Ascending aorta (tissue), 2 donors: ENCODE measurements at regions not wholly inside any gene's neighbourhood (a gene's known extent, or its start where the extent isn't known, plus 50 kb on each side); places are given as distances from the start of the nearest gene placed in this dataset.
A peak's percentile ranks its signal among the peaks of the same experiment; 100 is the strongest.

Source experiments
- DNase-seq, 2 donors: peaks; one replicate each; pipeline ENCODE4 v3.0.0-alpha.2; 2019; ENCODE audit warnings: low spot score in 2 of 2
- H3K27ac ChIP-seq, 2 donors: fragments of 200-600 bp; sonication (generic); one replicate each; pipeline ENCODE4 v1.5.1; 2016 to 2017; ENCODE audit warnings: mild to moderate bottlenecking in 1 of 2
- H3K27me3 ChIP-seq: fragments of 200-600 bp; sonication (generic); one replicate; pipeline ENCODE4 v1.5.1; 2017
- H3K36me3 ChIP-seq, 2 donors: fragments of 200-600 bp; sonication (generic); one replicate each; pipeline ENCODE4 v1.5.1; 2016
- H3K4me1 ChIP-seq, 2 donors: fragments of 200-600 bp; sonication (generic); one replicate each; pipeline ENCODE4 v1.5.1; 2016 to 2017; ENCODE audit warnings: mild to moderate bottlenecking in 1 of 2
- H3K4me3 ChIP-seq, 2 donors: fragments of 200-600 bp; sonication (generic); one replicate each; pipeline ENCODE4 v1.5.1; 2016 to 2017; ENCODE audit warnings: mild to moderate bottlenecking in 1 of 2
- H3K9me3 ChIP-seq, 2 donors: fragments of 200-600 bp; sonication (generic); one replicate each; pipeline ENCODE4 v1.5.1; 2016
- CTCF ChIP-seq, 3 experiments: fragments of 200-600 bp in 2 of 3; fragments of 450-650 bp in 1 of 3; sonication (generic) in 2 of 3; IDR thresholded peaks; one replicate each; pipeline ENCODE4 v1.5.1; 2016 to 2019; ENCODE audit warnings: antibody characterized with exemption in 3 of 3, mild to moderate bottlenecking in 1 of 3, moderate library complexity in 1 of 3
- intact Hi-C: fragments of 100-400 bp; cut with DNase I; formaldehyde crosslinking; loops from one replicate; pipeline ENCODE4 v1.15.1; 2023

- no peak for DNase-seq
- Histone ChIP-seq H3K27ac (no peak overlapping the region), H3K27me3 (no peaks in the 10 kb centered on the region), H3K4me3 (no peak overlapping the region), H3K9me3 (peaks cover 0 to 2% of the 10 kb centered on the region in 2 donors), H3K36me3 (no peaks in the 10 kb centered on the region), H3K4me1 (no peaks in the 10 kb centered on the region)
- no peak for TF ChIP-seq CTCF (IDR thresholded peaks at IDR 0.05)
- intact Hi-C loops, result no loop called here
Observed at GRCh38 chr6:159427771-159428170, 258.6 kb downstream of the FNDC1 start.

- intact Hi-C loops, result no loop called here
- no peak for DNase-seq
- H3K36me3 ChIP-seq, result no peaks in the 10 kb centered on the region
- H3K4me3 ChIP-seq, result no peak overlapping the region
- no peak overlapping the region for H3K27ac ChIP-seq
- no peak for TF ChIP-seq CTCF (IDR thresholded peaks at IDR 0.05)
- no peaks in the 10 kb centered on the region for H3K27me3 ChIP-seq
- no peaks in the 10 kb centered on the region for H3K4me1 ChIP-seq
- H3K9me3 ChIP-seq, result no peaks in the 10 kb centered on the region
Observed at GRCh38 chr6:159427335-159427734, 258.1 kb downstream of the FNDC1 start.

GRCh38 chr6:159425421-159425820 is 256.2 kb downstream of the FNDC1 start:
- no peak overlapping the region for H3K4me3 ChIP-seq
- H3K9me3 ChIP-seq, result no peaks in the 10 kb centered on the region
- no peaks in the 10 kb centered on the region for H3K36me3 ChIP-seq
- no peak overlapping the region for H3K27ac ChIP-seq
- intact Hi-C loops, result no loop called here
- H3K27me3 ChIP-seq, result no peaks in the 10 kb centered on the region
- peaks cover 0 to 2% of the 10 kb centered on the region in 2 donors for H3K4me1 ChIP-seq
- no peak for DNase-seq
- TF ChIP-seq CTCF (IDR thresholded peaks at IDR 0.05), result no peak

- intact Hi-C loops, result no loop called here
- peaks cover 0 to 2% of the 10 kb centered on the region in 2 donors for H3K4me1 ChIP-seq
- no peak for DNase-seq
- no peak for TF ChIP-seq CTCF (IDR thresholded peaks at IDR 0.05)
- H3K4me3 ChIP-seq, result peak overlapping the region in 1 of 2 donors; percentile 25
- peak overlapping the region; percentile 26 to 65 for H3K27ac ChIP-seq
- no peaks in the 10 kb centered on the region for H3K27me3 ChIP-seq
- no peaks in the 10 kb centered on the region for H3K36me3 ChIP-seq
- H3K9me3 ChIP-seq, result no peaks in the 10 kb centered on the region
Observed at GRCh38 chr6:159422041-159422984, 253.1 kb downstream of the FNDC1 start.

- TF ChIP-seq CTCF (IDR thresholded peaks at IDR 0.05), result no peak
- intact Hi-C loops, result no loop called here
- Histone ChIP-seq H3K4me1 (peaks cover 0 to 2% of the 10 kb centered on the region in 2 donors), H3K27ac (peak overlapping the region; percentile 26 to 65), H3K27me3 (no peaks in the 10 kb centered on the region), H3K9me3 (peaks cover 0 to 2% of the 10 kb centered on the region in 2 donors), H3K4me3 (no peak overlapping the region), H3K36me3 (no peaks in the 10 kb centered on the region)
- DNase-seq, result no peak
Observed at GRCh38 chr6:159421586-159421985, 252.4 kb downstream of the FNDC1 start.
